ENCODE measurements at regions not wholly inside any gene's neighbourhood (a gene's known extent, or its start where the extent isn't known, plus 50 kb on each side); places are given as distances from the start of the nearest gene placed in this dataset.

- Histone ChIP-seq H3K36me3 (ENCODE audit: control insufficient read depth, insufficient read depth, low read length) (no peaks in the 10 kb centered on the region), H3K4me3 (ENCODE audit: low read length) (no peak overlapping the region), H3K9me3 (ENCODE audit: control insufficient read depth, low read length) (no peaks in the 10 kb centered on the region), H3K27me3 (ENCODE audit: control insufficient read depth, insufficient read depth, low read length, poor library complexity, severe bottlenecking) (no peaks in the 10 kb centered on the region), H3K4me1 (ENCODE audit: control insufficient read depth, insufficient read depth, low read length) (no peaks in the 10 kb centered on the region), H3K27ac (ENCODE audit: low read depth, low read length) (no peak overlapping the region), H3K9ac (ENCODE audit: extremely low read depth, low read length, poor library complexity, severe bottlenecking) (no peak overlapping the region)
- Mint-ChIP-seq H3K9me3 (no peaks in the 10 kb centered on the region), H3K27ac (no peak overlapping the region), H3K27me3 (ENCODE audit: insufficient read depth) (no peaks in the 10 kb centered on the region), H3K36me3 (ENCODE audit: low read depth) (no peaks in the 10 kb centered on the region), H3K4me3 (no peak overlapping the region), H3K4me1 (no peaks in the 10 kb centered on the region)
- 93 to 100% methylated on average over 1 to 5 of the region's 5 CpGs for WGBS, 2 experiments (ENCODE audit: insufficient coverage in 1 of 2, insufficient read length in 1 of 2)
- DNase-seq: no peak
- no peak for TF ChIP-seq CTCF (conservative IDR thresholded peaks at IDR 0.05)
Measured at GRCh38 chr1:79207331-79207730, 200.8 kb upstream of the ADGRL4 start.

- Mint-ChIP-seq H3K9me3 (no peaks in the 10 kb centered on the region), H3K4me1 (no peaks in the 10 kb centered on the region), H3K27ac (no peak overlapping the region), H3K27me3 (ENCODE audit: insufficient read depth) (no peaks in the 10 kb centered on the region), H3K36me3 (ENCODE audit: low read depth) (no peaks in the 10 kb centered on the region), H3K4me3 (no peak overlapping the region)
- 91 to 93% methylated on average over 3 to 4 of the region's 4 CpGs for WGBS, 2 experiments (ENCODE audit: insufficient coverage in 1 of 2, insufficient read length in 1 of 2)
- Histone ChIP-seq H3K4me3 (ENCODE audit: low read length) (no peak overlapping the region), H3K27ac (ENCODE audit: low read depth, low read length) (no peak overlapping the region), H3K27me3 (ENCODE audit: control insufficient read depth, insufficient read depth, low read length, poor library complexity, severe bottlenecking) (no peaks in the 10 kb centered on the region), H3K9me3 (ENCODE audit: control insufficient read depth, low read length) (no peaks in the 10 kb centered on the region), H3K4me1 (ENCODE audit: control insufficient read depth, insufficient read depth, low read length) (no peaks in the 10 kb centered on the region), H3K36me3 (ENCODE audit: control insufficient read depth, insufficient read depth, low read length) (no peaks in the 10 kb centered on the region), H3K9ac (ENCODE audit: extremely low read depth, low read length, poor library complexity, severe bottlenecking) (no peak overlapping the region)
- DNase-seq: no peak
- no peak for TF ChIP-seq CTCF (conservative IDR thresholded peaks at IDR 0.05)
Measured at GRCh38 chr1:79204779-79205479, 198.4 kb upstream of the ADGRL4 start.

- H3K27me3 Mint-ChIP-seq (ENCODE audit: insufficient read depth): no peaks in the 10 kb centered on the region
- no peaks in the 10 kb centered on the region for H3K4me1 Mint-ChIP-seq
- no peaks in the 10 kb centered on the region for H3K36me3 Mint-ChIP-seq (ENCODE audit: low read depth)
- Histone ChIP-seq H3K4me3 (ENCODE audit: low read length) (no peak overlapping the region), H3K27ac (ENCODE audit: low read depth, low read length) (no peak overlapping the region), H3K4me1 (ENCODE audit: control insufficient read depth, insufficient read depth, low read length) (no peaks in the 10 kb centered on the region), H3K27me3 (ENCODE audit: control insufficient read depth, insufficient read depth, low read length, poor library complexity, severe bottlenecking) (no peaks in the 10 kb centered on the region), H3K9ac (ENCODE audit: extremely low read depth, low read length, poor library complexity, severe bottlenecking) (no peak overlapping the region), H3K9me3 (ENCODE audit: control insufficient read depth, low read length) (no peaks in the 10 kb centered on the region), H3K36me3 (ENCODE audit: control insufficient read depth, insufficient read depth, low read length) (no peaks in the 10 kb centered on the region)
- no peak for DNase-seq
- WGBS, 2 experiments (ENCODE audit: insufficient coverage in 1 of 2, insufficient read length in 1 of 2): 0% methylated on average over 2 of the region's 2 CpGs
- no peak overlapping the region for H3K27ac Mint-ChIP-seq
- no peak overlapping the region for H3K4me3 Mint-ChIP-seq
- no peaks in the 10 kb centered on the region for H3K9me3 Mint-ChIP-seq
- TF ChIP-seq CTCF (conservative IDR thresholded peaks at IDR 0.05): no peak
Measured at GRCh38 chr1:79198832-79199231, 192.3 kb upstream of the ADGRL4 start.

Data from endodermal cell (in vitro differentiated cells).